Stomach (tissue), 8 donors: ENCODE measurements at regions not wholly inside any gene's neighbourhood (a gene's known extent, or its start where the extent isn't known, plus 50 kb on each side); places are given as distances from the start of the nearest gene placed in this dataset.

ENCODE experiments used
- DNase-seq, 2 donors: peaks; one replicate each; pipeline versions ENCODE4 v3.0.0 to v3.0.0-alpha.2; 2013 to 2019
- H3K27ac ChIP-seq, 5 donors: fragments of 200-600 bp in 4 of 5; sonication (generic) in 4 of 5; one replicate each; pipeline ENCODE4 v1.5.1; 2013 to 2019; ENCODE audit warnings: mild to moderate bottlenecking in 1 of 5, moderate library complexity in 1 of 5
- H3K27me3 ChIP-seq, 3 donors: fragments of 200-600 bp; sonication (generic); one replicate each; pipeline ENCODE4 v1.5.1; 2017 to 2019; ENCODE audit warnings: mixed run types in 1 of 3
- H3K36me3 ChIP-seq, 4 donors: fragments of 200-600 bp; sonication (generic); 1 replicate in 3 of 4; 2 replicates in 1 of 4; pipeline ENCODE4 v1.5.1; 2016 to 2019
- H3K4me1 ChIP-seq, 4 donors: fragments of 200-600 bp; sonication (generic); one replicate each; pipeline ENCODE4 v1.5.1; 2016 to 2019
- H3K4me3 ChIP-seq, 4 donors: fragments of 200-600 bp; sonication (generic) in 3 of 4; one replicate each; pipeline ENCODE4 v1.5.1; 2016 to 2019; ENCODE audit warnings: mild to moderate bottlenecking in 1 of 4
- H3K9me3 ChIP-seq, 4 donors: fragments of 200-600 bp; sonication (generic); one replicate each; pipeline ENCODE4 v1.5.1; 2016 to 2019
- CTCF ChIP-seq, 7 experiments: fragments of 450-650 bp in 4 of 7; fragments of 200-600 bp in 3 of 7; sonication (generic) in 3 of 7; IDR thresholded peaks; one replicate each; pipeline ENCODE4 v1.5.1; 2016 to 2019; ENCODE audit warnings: antibody characterized with exemption in 7 of 7, control low read depth in 2 of 7, mild to moderate bottlenecking in 1 of 7
- EP300 ChIP-seq: sonication (generic); formaldehyde crosslinking; IDR thresholded peaks from one replicate; pipeline ENCODE4 v1.6.1; 2017; ENCODE audit warnings: antibody characterized with exemption
- POLR2A ChIP-seq, 4 donors: fragments of 450-650 bp; IDR thresholded peaks; one replicate each; pipeline ENCODE4 v1.6.1; 2016; ENCODE audit warnings: antibody characterized with exemption in 4 of 4, control low read depth in 2 of 4, mild to moderate bottlenecking in 1 of 4, moderate library complexity in 1 of 4
- POLR2AphosphoS5 ChIP-seq, 3 donors: sonication (generic); formaldehyde crosslinking; IDR thresholded peaks; one replicate each; pipeline ENCODE4 v1.6.1; 2016; ENCODE audit warnings: antibody characterized with exemption in 3 of 3
- WGBS, 5 donors: extraction: QIAGEN DNeasy Blood & Tissue Kit in 3 of 5; methylation state at CpG; one replicate each; pipeline versions ENCODE4 v1.1.5 to v1.1.7; 2013 to 2018; 5-methylcytosine and 5-hydroxymethylcytosine counted together
- intact Hi-C: fragments of 100-400 bp; cut with DNase I; formaldehyde crosslinking; loops from one replicate; pipeline ENCODE4 v1.15.1; 2023; ENCODE audit warnings: low total_unique reads
- donor health status: healthy with polysubstance abuse.
- donor health status: Bipolar disorder and iron deficiency.
- donor health status: healthy.

- Histone ChIP-seq H3K4me3 (no peak overlapping the region), H3K36me3 (peaks cover 0 to 6% (median 0%) of the 10 kb centered on the region in 4 donors), H3K4me1 (peaks cover 0 to 35% (median 0%) of the 10 kb centered on the region in 4 donors), H3K27me3 (no peaks in the 10 kb centered on the region), H3K27ac (peak overlapping the region in 1 of 5 donors; percentile 15), H3K9me3 (no peaks in the 10 kb centered on the region)
- TF ChIP-seq CTCF (IDR thresholded peaks at IDR 0.05), result no peak
- TF ChIP-seq POLR2A (IDR thresholded peaks at IDR 0.05), result no peak
- TF ChIP-seq EP300, result no peak
- no peak for TF ChIP-seq POLR2AphosphoS5 (IDR thresholded peaks at IDR 0.05)
- intact Hi-C loops, result no loop called here
- 37 to 62% (median 50%) methylated on average over 4 of the region's 4 CpGs for WGBS, 5 donors
- DNase-seq, result peak in 1 of 2 donors; percentile 29
These were observed 144.9 kb downstream of the KLF12 start for GRCh38 chr13:73989244-73989843.

GRCh38 chr13:73988461-73988860 lies 145.7 kb downstream of the KLF12 start:
- Histone ChIP-seq H3K27ac (no peak overlapping the region), H3K4me3 (no peak overlapping the region), H3K9me3 (no peaks in the 10 kb centered on the region), H3K27me3 (no peaks in the 10 kb centered on the region), H3K36me3 (peaks cover 0 to 6% (median 0%) of the 10 kb centered on the region in 4 donors), H3K4me1 (peaks cover 0 to 35% (median 0%) of the 10 kb centered on the region in 4 donors)
- 90 to 97% (median 96%) methylated on average over 1 of the region's 1 CpG for WGBS, 5 donors
- TF ChIP-seq CTCF (IDR thresholded peaks at IDR 0.05), result no peak
- TF ChIP-seq EP300, result no peak
- TF ChIP-seq POLR2A (IDR thresholded peaks at IDR 0.05), result no peak
- TF ChIP-seq POLR2AphosphoS5 (IDR thresholded peaks at IDR 0.05), result no peak
- no peak for DNase-seq
- intact Hi-C loops, result no loop called here

- Histone ChIP-seq H3K4me1 (peaks cover 0 to 35% (median 0%) of the 10 kb centered on the region in 4 donors), H3K27ac (no peak overlapping the region), H3K27me3 (no peaks in the 10 kb centered on the region), H3K9me3 (no peaks in the 10 kb centered on the region), H3K36me3 (peaks cover 0 to 6% (median 0%) of the 10 kb centered on the region in 4 donors), H3K4me3 (no peak overlapping the region)
- no peak for DNase-seq
- no peak for TF ChIP-seq POLR2AphosphoS5 (IDR thresholded peaks at IDR 0.05)
- 84 to 97% (median 94%) methylated on average over 1 of the region's 1 CpG for WGBS, 5 donors
- intact Hi-C loops, result no loop called here
These were observed 146.6 kb downstream of the KLF12 start for GRCh38 chr13:73987618-73988017.

- WGBS, 5 donors, result 27 to 52% (median 44%) methylated on average over 3 of the region's 3 CpGs
- Histone ChIP-seq H3K9me3 (no peaks in the 10 kb centered on the region), H3K27ac (no peak overlapping the region), H3K36me3 (peaks cover 0 to 6% (median 0%) of the 10 kb centered on the region in 4 donors), H3K27me3 (no peaks in the 10 kb centered on the region), H3K4me3 (no peak overlapping the region), H3K4me1 (peaks cover 0 to 35% (median 0%) of the 10 kb centered on the region in 4 donors)
- no peak for DNase-seq
- intact Hi-C loops, result no loop called here
- no peak for TF ChIP-seq POLR2AphosphoS5 (IDR thresholded peaks at IDR 0.05)
- no peak for TF ChIP-seq POLR2A (IDR thresholded peaks at IDR 0.05)
- TF ChIP-seq EP300, result no peak
- no peak for TF ChIP-seq CTCF (IDR thresholded peaks at IDR 0.05)
These were observed 148.4 kb downstream of the KLF12 start for GRCh38 chr13:73985783-73986182.
